BE2C (cell line): ENCODE measurements at regions not wholly inside any gene's neighbourhood (a gene's known extent, or its start where the extent isn't known, plus 50 kb on each side); places are given as distances from the start of the nearest gene placed in this dataset.

Experiments
- DNase-seq: peaks from one replicate; pipeline ENCODE4 v3.0.0-alpha.2; 2020
- H3K27me3 ChIP-seq: fragments of 250-450 bp; sonication (Bioruptor Pico); 2 replicates; pipeline ENCODE4 v1.5.1; 2020; ENCODE audit warnings: mild to moderate bottlenecking
- H3K36me3 ChIP-seq: fragments of 250-450 bp; sonication (Bioruptor Pico); 2 replicates; pipeline ENCODE4 v1.5.1; 2020; ENCODE audit warnings: mild to moderate bottlenecking
- H3K4me1 ChIP-seq: fragments of 250-450 bp; sonication (Bioruptor Pico); 2 replicates; pipeline ENCODE4 v1.5.1; 2020
- H3K4me3 ChIP-seq: 2 replicates; pipeline ENCODE4 v1.5.1; 2011; ENCODE audit warnings: low read depth, low read length
- H3K9me3 ChIP-seq: fragments of 250-450 bp; sonication (Bioruptor Pico); 2 replicates; pipeline ENCODE4 v1.5.1; 2020
- CTCF ChIP-seq: IDR thresholded peaks from 2 replicates; pipeline ENCODE4 v1.5.1; 2012; ENCODE audit warnings: mild to moderate bottlenecking, low read depth, low read length

- DNase-seq = no peak
- Histone ChIP-seq H3K36me3 (no peaks in the 10 kb centered on the region), H3K4me1 (no peaks in the 10 kb centered on the region), H3K4me3 (no peak overlapping the region), H3K27me3 (no peaks in the 10 kb centered on the region), H3K9me3 (no peaks in the 10 kb centered on the region)
- TF ChIP-seq CTCF = no peak
Observed at GRCh38 chr15:53288542-53288941, 470.9 kb downstream of the WDR72 start.

- Histone ChIP-seq H3K9me3 (no peaks in the 10 kb centered on the region), H3K4me1 (no peaks in the 10 kb centered on the region), H3K27me3 (no peaks in the 10 kb centered on the region), H3K36me3 (no peaks in the 10 kb centered on the region), H3K4me3 (no peak overlapping the region)
- TF ChIP-seq CTCF = no peak
- DNase-seq = no peak
Observed at GRCh38 chr15:53274630-53275029, 484.5 kb upstream of the ONECUT1 start.

- Histone ChIP-seq H3K4me3 (no peak overlapping the region), H3K9me3 (no peaks in the 10 kb centered on the region), H3K36me3 (no peaks in the 10 kb centered on the region), H3K4me1 (no peaks in the 10 kb centered on the region), H3K27me3 (no peaks in the 10 kb centered on the region)
- TF ChIP-seq CTCF = no peak
- DNase-seq = no peak
Observed at GRCh38 chr15:53272116-53272515, 482.0 kb upstream of the ONECUT1 start.

- DNase-seq = no peak
- Histone ChIP-seq H3K4me3 (no peak overlapping the region), H3K9me3 (no peaks in the 10 kb centered on the region), H3K36me3 (no peaks in the 10 kb centered on the region), H3K27me3 (no peaks in the 10 kb centered on the region), H3K4me1 (no peaks in the 10 kb centered on the region)
- TF ChIP-seq CTCF = no peak
Observed at GRCh38 chr15:53266176-53266575, 476.0 kb upstream of the ONECUT1 start.

- H3K36me3 ChIP-seq = no peaks in the 10 kb centered on the region
- no peaks in the 10 kb centered on the region for H3K4me1 ChIP-seq
- H3K27me3 ChIP-seq = no peaks in the 10 kb centered on the region
- no peaks in the 10 kb centered on the region for H3K9me3 ChIP-seq
- no peak for TF ChIP-seq CTCF
- no peak overlapping the region for H3K4me3 ChIP-seq
- no peak for DNase-seq
Observed at GRCh38 chr15:53260647-53261046, 470.5 kb upstream of the ONECUT1 start.

GRCh38 chr15:53256457-53256856 is 466.3 kb upstream of the ONECUT1 start:
- H3K27me3 ChIP-seq = no peaks in the 10 kb centered on the region
- no peak overlapping the region for H3K4me3 ChIP-seq
- no peaks in the 10 kb centered on the region for H3K36me3 ChIP-seq
- TF ChIP-seq CTCF = no peak
- H3K9me3 ChIP-seq = no peaks in the 10 kb centered on the region
- no peaks in the 10 kb centered on the region for H3K4me1 ChIP-seq
- no peak for DNase-seq
